ENCODE measurements at regions not wholly inside any gene's neighbourhood (a gene's known extent, or its start where the extent isn't known, plus 50 kb on each side); places are given as distances from the start of the nearest gene placed in this dataset.
A peak's percentile ranks its signal among the peaks of the same experiment; 100 is the strongest.

DNA sequence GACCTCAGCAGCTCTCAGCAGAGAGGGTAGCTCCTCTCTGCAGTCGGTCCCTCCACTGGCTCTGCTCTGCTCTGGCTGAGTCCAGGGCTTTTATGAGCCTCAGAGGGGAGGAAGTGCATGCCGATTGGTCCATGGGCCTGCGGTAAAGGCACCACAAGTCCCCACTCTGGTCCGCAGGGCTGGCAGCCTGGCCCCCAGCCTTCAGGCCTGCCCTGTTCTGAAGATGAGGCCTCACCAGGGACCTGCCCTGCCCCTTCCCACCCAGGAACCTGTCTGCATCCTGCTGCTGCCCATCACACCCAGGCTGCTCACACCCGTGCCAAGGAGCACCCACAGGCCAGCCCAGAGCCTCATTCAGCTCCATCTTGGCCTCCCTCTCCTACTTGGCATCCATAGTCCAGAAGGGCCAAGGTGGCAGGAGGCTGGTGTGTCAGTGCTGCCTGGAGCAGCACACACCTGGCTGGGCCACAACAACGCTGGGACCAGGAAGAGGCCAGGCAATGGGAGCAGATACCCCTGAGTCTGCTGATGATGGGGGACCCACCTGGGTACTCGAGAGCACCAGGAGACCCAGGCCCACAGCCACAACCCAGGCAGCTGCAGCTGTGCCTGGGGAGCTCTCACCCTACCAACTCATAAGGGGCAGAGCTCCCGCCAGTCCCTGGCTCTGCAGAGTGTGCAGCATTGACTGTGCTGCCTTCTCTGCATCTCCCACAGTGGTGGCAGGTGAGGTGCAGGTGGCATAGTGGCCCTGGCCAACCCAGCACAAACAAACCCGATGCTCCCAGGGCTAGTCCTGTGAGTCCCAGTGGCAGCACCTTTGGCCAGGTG lies 191.9 kb upstream of the NUDT6 start:
- no peaks in the 10 kb centered on the region for H3K27me3 ChIP-seq
- intact Hi-C loops (cut with DNase I; ENCODE audit: low total_unique reads) (no loop called here), in situ Hi-C loops (cut with MboI; ENCODE audit: low sequenced_read_pairs in 4 of 4) (loop anchor here in 2 of 4 donors (25.0 kb wide), 1 partner anchor 998 kb away; no protein-coding TSS in a partner anchor)
- H3K36me3 ChIP-seq: no peaks in the 10 kb centered on the region
- no peak for TF ChIP-seq POLR2A (IDR thresholded peaks at IDR 0.05)
- TF ChIP-seq, protein P1, sequence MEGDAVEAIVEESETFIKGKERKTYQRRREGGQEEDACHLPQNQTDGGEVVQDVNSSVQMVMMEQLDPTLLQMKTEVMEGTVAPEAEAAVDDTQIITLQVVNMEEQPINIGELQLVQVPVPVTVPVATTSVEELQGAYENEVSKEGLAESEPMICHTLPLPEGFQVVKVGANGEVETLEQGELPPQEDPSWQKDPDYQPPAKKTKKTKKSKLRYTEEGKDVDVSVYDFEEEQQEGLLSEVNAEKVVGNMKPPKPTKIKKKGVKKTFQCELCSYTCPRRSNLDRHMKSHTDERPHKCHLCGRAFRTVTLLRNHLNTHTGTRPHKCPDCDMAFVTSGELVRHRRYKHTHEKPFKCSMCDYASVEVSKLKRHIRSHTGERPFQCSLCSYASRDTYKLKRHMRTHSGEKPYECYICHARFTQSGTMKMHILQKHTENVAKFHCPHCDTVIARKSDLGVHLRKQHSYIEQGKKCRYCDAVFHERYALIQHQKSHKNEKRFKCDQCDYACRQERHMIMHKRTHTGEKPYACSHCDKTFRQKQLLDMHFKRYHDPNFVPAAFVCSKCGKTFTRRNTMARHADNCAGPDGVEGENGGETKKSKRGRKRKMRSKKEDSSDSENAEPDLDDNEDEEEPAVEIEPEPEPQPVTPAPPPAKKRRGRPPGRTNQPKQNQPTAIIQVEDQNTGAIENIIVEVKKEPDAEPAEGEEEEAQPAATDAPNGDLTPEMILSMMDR (IDR thresholded peaks at IDR 0.05 in 4 of 5, conservative IDR thresholded peaks at IDR 0.05 in 1 of 5): no peak
- peaks cover 8 to 14% of the 10 kb centered on the region in 2 donors for H3K4me1 ChIP-seq
- ATAC-seq (no peak), DNase-seq (peak in 1 of 2 donors; percentile 7)
- H3K4me3 ChIP-seq: no peak overlapping the region
- no peaks in the 10 kb centered on the region for H3K9me3 ChIP-seq
- no peak overlapping the region for H3K27ac ChIP-seq

DNA sequence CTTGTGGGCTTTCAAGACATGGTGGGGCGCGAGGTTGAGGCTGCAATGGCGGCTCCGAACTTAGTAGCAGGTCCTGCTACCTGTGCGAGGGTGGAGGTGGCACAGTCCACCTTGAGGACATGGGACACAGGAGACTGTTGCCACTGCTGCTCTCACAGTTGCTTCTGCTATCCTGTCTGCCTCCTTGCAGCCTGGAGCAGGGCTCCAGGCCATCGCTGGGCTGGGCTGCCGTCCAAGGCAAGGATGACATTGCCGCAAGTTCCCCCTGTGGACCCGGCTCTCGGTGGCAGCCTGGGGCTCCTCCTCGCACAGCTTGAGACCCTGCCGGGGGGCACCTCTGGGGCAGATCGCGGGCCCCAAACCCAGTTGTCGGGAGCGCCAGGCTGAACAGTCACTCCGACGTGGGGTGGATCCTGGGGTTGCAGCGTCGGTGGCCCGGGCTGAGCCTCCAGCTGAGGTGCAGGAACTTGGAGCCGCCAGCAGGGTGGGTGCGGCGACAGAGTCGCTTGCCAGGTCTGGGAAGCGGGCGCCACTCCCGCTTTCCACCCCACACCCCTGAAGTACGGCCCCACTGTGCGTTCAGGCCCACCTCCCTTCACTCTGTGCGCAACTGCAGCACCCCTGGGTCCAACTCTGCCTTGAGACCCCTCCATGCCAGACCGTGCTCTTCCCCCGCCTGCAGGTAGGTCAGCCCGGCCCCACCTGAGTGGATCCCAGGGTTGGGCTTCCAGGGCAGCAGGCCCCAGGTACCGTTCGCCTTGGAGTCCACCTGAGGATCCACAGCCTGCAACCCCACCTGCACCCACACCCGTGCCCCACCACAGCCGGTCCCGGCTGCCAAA lies 192.7 kb upstream of the NUDT6 start:
- no peak for ATAC-seq
- intact Hi-C loops (cut with DNase I; ENCODE audit: low total_unique reads): no loop called here

DNA sequence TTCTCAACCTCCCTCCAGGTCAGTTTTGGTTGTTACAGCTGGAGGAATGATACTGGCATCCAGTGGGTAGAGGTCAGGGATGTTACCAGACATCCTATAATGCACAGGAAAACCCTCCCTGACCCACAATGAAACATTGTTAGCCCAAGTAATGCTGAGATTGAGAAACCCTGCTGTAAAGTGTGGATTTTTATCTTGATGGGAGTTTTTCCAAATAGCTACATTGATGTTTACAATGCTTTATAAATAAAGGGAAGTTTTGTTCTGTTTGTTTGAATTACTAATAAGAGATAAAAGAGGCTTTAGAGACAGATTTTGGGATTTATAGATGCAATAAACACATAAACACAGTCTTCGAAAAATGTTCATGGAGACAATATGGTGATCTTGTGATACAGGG lies 194.0 kb upstream of the NUDT6 start:
- Histone ChIP-seq H3K36me3 (no peaks in the 10 kb centered on the region), H3K4me1 (no peaks in the 10 kb centered on the region), H3K27me3 (no peaks in the 10 kb centered on the region), H3K4me3 (no peak overlapping the region), H3K9me3 (no peaks in the 10 kb centered on the region), H3K27ac (no peak overlapping the region)
- TF ChIP-seq, protein P1 (IDR thresholded peaks at IDR 0.05 in 4 of 5, conservative IDR thresholded peaks at IDR 0.05 in 1 of 5): no peak
- no peak for TF ChIP-seq POLR2A (IDR thresholded peaks at IDR 0.05)
- ATAC-seq (no peak), DNase-seq (no peak)
- intact Hi-C loops (cut with DNase I; ENCODE audit: low total_unique reads) (no loop called here), in situ Hi-C loops (cut with MboI; ENCODE audit: low sequenced_read_pairs in 4 of 4) (loop anchor here in 2 of 4 donors (25.0 kb wide), 1 partner anchor 996 kb away; no protein-coding TSS in a partner anchor)

More for the DNA sequence above, 192.7 kb upstream of the NUDT6 start:
- no peak overlapping the region for H3K4me3 ChIP-seq
- TF ChIP-seq POLR2A (IDR thresholded peaks at IDR 0.05): no peak
- TF ChIP-seq, protein P1 (IDR thresholded peaks at IDR 0.05 in 4 of 5, conservative IDR thresholded peaks at IDR 0.05 in 1 of 5): no peak
- no peak for DNase-seq
- in situ Hi-C loops (cut with MboI; ENCODE audit: low sequenced_read_pairs in 4 of 4): loop anchor here in 2 of 4 donors (25.0 kb wide), 1 partner anchor 997 kb away; no protein-coding TSS in a partner anchor
- no peaks in the 10 kb centered on the region for H3K27me3 ChIP-seq
- H3K36me3 ChIP-seq: no peaks in the 10 kb centered on the region
- H3K4me1 ChIP-seq: peaks cover 1 to 10% of the 10 kb centered on the region in 2 donors
- H3K9me3 ChIP-seq: no peaks in the 10 kb centered on the region
- no peak overlapping the region for H3K27ac ChIP-seq

DNA sequence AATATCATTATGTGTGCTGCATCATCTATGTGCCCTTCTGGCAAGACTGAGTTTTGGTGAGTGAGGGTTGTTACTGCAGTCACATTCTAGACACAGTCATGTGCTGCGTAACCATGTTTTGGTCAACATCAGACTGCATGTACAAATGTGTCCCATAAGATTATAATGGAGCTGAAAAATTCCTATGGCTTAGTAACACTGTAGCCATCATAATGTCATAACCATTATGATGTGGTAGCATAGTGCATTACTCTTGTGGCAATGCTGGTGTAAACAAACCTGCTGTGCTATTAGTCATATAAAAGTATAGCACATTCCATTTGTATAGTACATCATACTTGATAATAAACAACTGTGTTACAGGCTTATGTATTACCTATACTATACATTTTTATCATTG lies 198.1 kb upstream of the NUDT6 start:
- intact Hi-C loops (cut with DNase I; ENCODE audit: low total_unique reads): no loop called here
- no peak for ATAC-seq

More for the DNA sequence above, 198.1 kb upstream of the NUDT6 start:
- Histone ChIP-seq H3K27me3 (no peaks in the 10 kb centered on the region), H3K4me3 (no peak overlapping the region), H3K9me3 (no peaks in the 10 kb centered on the region), H3K27ac (no peak overlapping the region), H3K4me1 (no peaks in the 10 kb centered on the region), H3K36me3 (no peaks in the 10 kb centered on the region)
- in situ Hi-C loops (cut with MboI; ENCODE audit: low sequenced_read_pairs in 4 of 4): loop anchor here in 2 of 4 donors (25.0 kb wide), 1 partner anchor 992 kb away; no protein-coding TSS in a partner anchor
- DNase-seq: no peak
- TF ChIP-seq, protein P1 (IDR thresholded peaks at IDR 0.05 in 4 of 5, conservative IDR thresholded peaks at IDR 0.05 in 1 of 5): no peak
- no peak for TF ChIP-seq POLR2A (IDR thresholded peaks at IDR 0.05)

Measured in gastrocnemius medialis (tissue), 4 donors.